PC-9 (cell line): ENCODE measurements at regions not wholly inside any gene's neighbourhood (a gene's known extent, or its start where the extent isn't known, plus 50 kb on each side); places are given as distances from the start of the nearest gene placed in this dataset.

Experiments used
- BruUV-seq: library from RNA; stranded (reverse); fragments of 400-500 nt; replicated peaks from 2 replicates; lab custom pipeline; 2021; lab: Mats Ljungman, UMichigan
- CTCF ChIA-PET: fragments of 300-600 bp; sonication (Branson Sonifier 250); formaldehyde crosslinking; loops from one replicate; lab custom pipeline; 2022; ENCODE audit warnings: antibody characterized with exemption; lab: Charles Lee
- POLR2A ChIA-PET: fragments of 300-600 bp; sonication (Branson Sonifier 250); formaldehyde crosslinking; loops from one replicate; lab custom pipeline; 2022; ENCODE audit warnings: antibody characterized with exemption; ENCODE audit not compliant: unreplicated experiment; lab: Charles Lee
- DNase-seq, 2 experiments: peaks; one replicate each; pipeline versions ENCODE4 v3.0.0 to v3.0.0-alpha.2; 2015 to 2022; ENCODE audit warnings: mixed read lengths in 1 of 2
- H2AFZ ChIP-seq: fragments of 200-600 bp; sonication (generic); 2 replicates; pipeline ENCODE4 v1.8.1; 2017; ENCODE audit warnings: antibody characterized with exemption
- H3F3A ChIP-seq: fragments of 200-600 bp; sonication (generic); 2 replicates; pipeline ENCODE4 v1.8.1; 2017; ENCODE audit warnings: antibody characterized with exemption, mild to moderate bottlenecking, low read depth; ENCODE audit not compliant: insufficient read depth
- H3K27ac ChIP-seq: fragments of 200-600 bp; sonication (generic); 2 replicates; pipeline ENCODE4 v1.6.1; 2016; ENCODE audit warnings: mixed run types
- H3K27me3 ChIP-seq: fragments of 200-600 bp; sonication (generic); 2 replicates; pipeline ENCODE4 v1.6.1; 2016; ENCODE audit warnings: low read depth, mixed run types; ENCODE audit not compliant: insufficient read depth
- H3K36me3 ChIP-seq: fragments of 200-600 bp; sonication (generic); 2 replicates; pipeline ENCODE4 v1.6.1; 2016; ENCODE audit warnings: low read depth, mixed run types
- H3K4me1 ChIP-seq: fragments of 200-600 bp; sonication (generic); replicated peaks from 2 replicates; pipeline ENCODE4 v1.6.1; 2016; ENCODE audit warnings: mixed run types; ENCODE audit not compliant: insufficient read depth
- H3K4me2 ChIP-seq: fragments of 200-600 bp; sonication (generic); 2 replicates; pipeline ENCODE4 v1.6.1; 2017; ENCODE audit warnings: mixed run types
- H3K4me3 ChIP-seq: fragments of 200-600 bp; sonication (generic); 2 replicates; pipeline ENCODE4 v1.6.1; 2016; ENCODE audit warnings: mixed run types
- H3K79me2 ChIP-seq: fragments of 200-600 bp; sonication (generic); 2 replicates; pipeline ENCODE4 v1.6.1; 2017; ENCODE audit warnings: low read depth, mixed run types
- H3K9me2 ChIP-seq: fragments of 200-600 bp; sonication (generic); 2 replicates; pipeline ENCODE4 v1.8.1; 2017; ENCODE audit warnings: mild to moderate bottlenecking; ENCODE audit not compliant: insufficient read depth
- H3K9me3 ChIP-seq: fragments of 200-600 bp; sonication (generic); 2 replicates; pipeline ENCODE4 v1.8.1; 2016; ENCODE audit warnings: low read depth; ENCODE audit not compliant: insufficient read depth
- H4K20me1 ChIP-seq: fragments of 200-600 bp; sonication (generic); 2 replicates; pipeline ENCODE4 v1.8.1; 2017; ENCODE audit not compliant: insufficient read depth
- EZH2 ChIP-seq: fragments of 200-600 bp; sonication (generic); IDR thresholded peaks from 2 replicates; pipeline ENCODE4 v1.8.0; 2017; ENCODE audit warnings: antibody characterized with exemption, low read depth
- intact Hi-C: fragments of 100-400 bp; cut with micrococcal nuclease; formaldehyde crosslinking; loops from one replicate; pipeline ENCODE4 v1.10.0; 2022; ENCODE audit not compliant: unreplicated experiment
- TF ChIP-seq, protein P1 (sequence below): fragments of 200-600 bp; sonication (generic); conservative IDR thresholded peaks from 2 replicates; pipeline ENCODE4 v1.6.1; 2017; ENCODE audit warnings: mixed run types, antibody characterized with exemption, mild to moderate bottlenecking, moderate library complexity

DNA sequence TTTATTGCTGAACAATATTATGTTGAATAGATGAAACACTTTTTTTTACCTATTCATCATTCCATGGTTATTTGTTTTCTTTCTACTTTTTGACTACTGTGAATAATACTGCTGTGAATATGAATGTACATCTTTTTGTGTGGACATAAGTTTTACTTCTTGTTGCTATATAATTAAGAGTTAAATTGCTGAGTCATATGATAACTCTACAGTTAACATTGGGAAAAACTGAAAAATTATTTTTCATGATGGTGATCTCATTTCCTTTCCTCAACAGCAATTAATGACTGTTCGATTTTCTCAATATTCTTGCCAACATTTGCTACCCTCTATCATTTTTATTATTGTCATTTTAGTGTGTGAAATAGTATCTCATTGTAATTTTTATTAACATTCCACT lies 106.9 kb upstream of the TECRL start:
- Histone ChIP-seq H3K27ac (no peak overlapping the region), H3K79me2 (no peaks in the 10 kb centered on the region), H3K9me3 (no peaks in the 10 kb centered on the region), H3K4me2 (no peak overlapping the region), H3K4me3 (no peak overlapping the region), H3K27me3 (no peaks in the 10 kb centered on the region), H3K9me2 (no peaks in the 10 kb centered on the region), H2AFZ (no peak overlapping the region), H3K36me3 (no peaks in the 10 kb centered on the region), H3K4me1 (no peaks in the 10 kb centered on the region), H4K20me1 (no peaks in the 10 kb centered on the region), H3F3A (no peaks in the 10 kb centered on the region)
- DNase-seq, result no peak
- intact Hi-C loops, result no loop called here
- ChIA-PET CTCF (no interaction called here), POLR2A (no interaction called here)
- no TSS peak for BruUV-seq
- TF ChIP-seq EZH2, result no peak
- TF ChIP-seq, protein P1, sequence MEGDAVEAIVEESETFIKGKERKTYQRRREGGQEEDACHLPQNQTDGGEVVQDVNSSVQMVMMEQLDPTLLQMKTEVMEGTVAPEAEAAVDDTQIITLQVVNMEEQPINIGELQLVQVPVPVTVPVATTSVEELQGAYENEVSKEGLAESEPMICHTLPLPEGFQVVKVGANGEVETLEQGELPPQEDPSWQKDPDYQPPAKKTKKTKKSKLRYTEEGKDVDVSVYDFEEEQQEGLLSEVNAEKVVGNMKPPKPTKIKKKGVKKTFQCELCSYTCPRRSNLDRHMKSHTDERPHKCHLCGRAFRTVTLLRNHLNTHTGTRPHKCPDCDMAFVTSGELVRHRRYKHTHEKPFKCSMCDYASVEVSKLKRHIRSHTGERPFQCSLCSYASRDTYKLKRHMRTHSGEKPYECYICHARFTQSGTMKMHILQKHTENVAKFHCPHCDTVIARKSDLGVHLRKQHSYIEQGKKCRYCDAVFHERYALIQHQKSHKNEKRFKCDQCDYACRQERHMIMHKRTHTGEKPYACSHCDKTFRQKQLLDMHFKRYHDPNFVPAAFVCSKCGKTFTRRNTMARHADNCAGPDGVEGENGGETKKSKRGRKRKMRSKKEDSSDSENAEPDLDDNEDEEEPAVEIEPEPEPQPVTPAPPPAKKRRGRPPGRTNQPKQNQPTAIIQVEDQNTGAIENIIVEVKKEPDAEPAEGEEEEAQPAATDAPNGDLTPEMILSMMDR, result no peak

DNA sequence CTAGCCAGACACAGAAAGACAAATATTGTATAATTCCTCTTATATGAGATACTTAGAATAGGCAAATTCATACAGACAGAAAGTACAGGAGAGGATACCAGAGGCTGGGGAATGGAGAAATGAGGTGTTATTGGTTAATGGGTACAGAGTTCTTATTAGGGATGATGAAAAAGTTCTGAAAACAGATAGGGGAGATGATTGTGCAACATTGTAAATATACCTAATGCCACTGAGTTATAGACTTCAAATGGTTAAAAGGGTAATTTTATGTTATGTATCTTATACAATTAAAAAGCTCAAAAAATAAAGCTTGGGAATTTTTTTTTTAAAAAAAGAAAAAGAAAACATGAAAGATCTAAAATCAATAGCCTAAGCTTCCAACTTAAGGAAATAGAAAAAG lies 98.8 kb upstream of the TECRL start:
- DNase-seq, result no peak
- ChIA-PET CTCF (no interaction called here), POLR2A (no interaction called here)
- H2AFZ ChIP-seq, result no peak overlapping the region
- no peak overlapping the region for H3K4me2 ChIP-seq
- no peaks in the 10 kb centered on the region for H3K79me2 ChIP-seq
- no TSS peak for BruUV-seq
- no peaks in the 10 kb centered on the region for H3K4me1 ChIP-seq
- H3K9me2 ChIP-seq, result no peaks in the 10 kb centered on the region
- intact Hi-C loops, result no loop called here
- H3K4me3 ChIP-seq, result no peak overlapping the region
- no peak for TF ChIP-seq EZH2
- TF ChIP-seq, protein P1, result no peak
- no peaks in the 10 kb centered on the region for H3K36me3 ChIP-seq
- H3K9me3 ChIP-seq, result no peaks in the 10 kb centered on the region
- H3K27me3 ChIP-seq, result no peaks in the 10 kb centered on the region
- H3F3A ChIP-seq, result no peaks in the 10 kb centered on the region
- H4K20me1 ChIP-seq, result no peaks in the 10 kb centered on the region
- no peak overlapping the region for H3K27ac ChIP-seq

DNA sequence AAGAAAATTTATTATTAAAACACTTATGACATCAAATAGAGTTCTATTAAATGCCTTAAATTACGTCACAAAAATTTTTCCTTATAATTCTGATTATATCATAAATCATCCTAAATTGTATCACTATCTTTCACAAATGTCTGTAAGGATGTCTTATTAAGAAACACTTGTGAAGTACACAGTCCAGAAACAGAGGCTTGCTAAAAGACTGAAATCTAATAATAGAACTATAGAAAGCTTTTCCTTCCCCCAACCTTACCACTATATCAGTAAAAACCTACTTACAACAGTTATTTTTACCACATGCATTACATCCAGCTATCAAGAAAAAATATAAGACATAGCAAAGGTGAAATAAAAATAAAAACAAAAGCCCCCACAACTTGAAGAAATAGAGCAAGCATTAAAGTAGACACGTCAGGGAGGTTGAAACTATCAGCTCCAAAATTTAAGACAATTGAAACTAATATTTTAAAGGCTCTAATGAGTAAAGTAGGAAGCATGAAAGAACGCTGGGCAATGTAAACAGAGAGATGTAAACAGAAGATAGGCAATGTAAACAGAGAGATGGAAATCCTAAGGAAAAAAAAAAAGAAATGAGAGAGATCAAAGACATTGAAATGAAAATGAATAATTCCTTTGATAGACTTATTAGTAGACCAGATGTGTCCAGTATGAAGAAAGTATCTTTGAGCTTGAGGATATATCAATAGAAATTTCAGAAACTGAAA lies 94.9 kb upstream of the TECRL start:
- H2AFZ ChIP-seq, result no peak overlapping the region
- H3K9me2 ChIP-seq, result no peaks in the 10 kb centered on the region
- no peak overlapping the region for H3K4me2 ChIP-seq
- intact Hi-C loops, result no loop called here
- BruUV-seq, result no TSS peak
- H3K9me3 ChIP-seq, result no peaks in the 10 kb centered on the region
- no peaks in the 10 kb centered on the region for H3K4me1 ChIP-seq
- ChIA-PET CTCF (no interaction called here), POLR2A (no interaction called here)
- H3F3A ChIP-seq, result no peaks in the 10 kb centered on the region
- H3K27me3 ChIP-seq, result no peaks in the 10 kb centered on the region
- H3K36me3 ChIP-seq, result no peaks in the 10 kb centered on the region
- no peak overlapping the region for H3K27ac ChIP-seq
- DNase-seq, result no peak
- TF ChIP-seq EZH2, result no peak
- TF ChIP-seq, protein P1, result no peak
- H4K20me1 ChIP-seq, result no peaks in the 10 kb centered on the region
- H3K79me2 ChIP-seq, result no peaks in the 10 kb centered on the region
- H3K4me3 ChIP-seq, result no peak overlapping the region
